Hematopoietic multipotent progenitor cell treated with erythropoietin and hydrocortisone succinate and interleukin-3 and kit ligand, for 8 days (in vitro differentiated cells): ENCODE measurements at regions not wholly inside any gene's neighbourhood (a gene's known extent, or its start where the extent isn't known, plus 50 kb on each side); places are given as distances from the start of the nearest gene placed in this dataset.
"Not testable (repeated sequence)": the region's sequence is repeated elsewhere in the genome, so short reads cannot be mapped to it uniquely, and the experiment has no call there.

Experiments used
- DNase-seq: peaks from one replicate; pipeline ENCODE4 v3.0.0-alpha.2; 2015

DNA sequence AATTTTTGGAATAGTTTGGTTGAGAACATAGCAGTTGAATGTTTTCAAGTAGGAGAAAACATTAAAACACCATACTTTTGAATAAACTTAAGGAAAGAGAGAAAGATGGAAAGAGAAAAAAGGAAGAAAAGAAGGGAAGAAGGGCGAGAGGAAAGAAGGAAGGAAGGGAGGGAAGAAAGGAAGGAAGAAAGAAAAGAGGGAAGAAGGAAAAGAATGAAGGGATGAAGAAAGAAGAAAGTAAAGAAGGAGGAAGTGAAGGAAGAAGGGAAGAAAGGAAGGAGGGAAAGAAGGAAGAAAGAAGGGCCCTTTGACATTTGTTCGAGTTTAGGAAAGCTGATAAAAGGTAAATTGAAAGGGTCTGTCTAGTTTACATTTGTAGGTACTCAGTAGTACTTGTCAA lies 482.7 kb downstream of the SIPA1L2 start:
- DNase-seq, result no peak

DNA sequence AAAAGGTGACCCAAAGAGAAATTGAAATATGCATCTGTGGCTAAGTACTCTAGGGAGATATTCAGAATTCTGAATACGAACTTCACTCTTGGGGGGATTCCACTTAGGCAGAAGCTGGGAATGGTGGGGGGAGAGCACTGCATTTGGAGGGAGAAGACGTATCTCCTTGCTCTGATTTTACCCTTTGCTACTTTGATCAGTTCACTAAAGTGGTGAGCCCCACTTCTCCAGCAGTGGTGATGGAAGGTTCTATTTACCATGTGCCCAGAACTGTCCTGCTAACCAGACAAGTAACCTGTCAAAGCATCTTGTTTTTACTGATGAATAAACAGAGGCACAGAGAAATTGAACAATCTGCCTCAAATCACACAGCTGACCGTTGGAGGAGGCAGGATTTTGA lies 483.4 kb downstream of the SIPA1L2 start:
- no peak for DNase-seq

DNA sequence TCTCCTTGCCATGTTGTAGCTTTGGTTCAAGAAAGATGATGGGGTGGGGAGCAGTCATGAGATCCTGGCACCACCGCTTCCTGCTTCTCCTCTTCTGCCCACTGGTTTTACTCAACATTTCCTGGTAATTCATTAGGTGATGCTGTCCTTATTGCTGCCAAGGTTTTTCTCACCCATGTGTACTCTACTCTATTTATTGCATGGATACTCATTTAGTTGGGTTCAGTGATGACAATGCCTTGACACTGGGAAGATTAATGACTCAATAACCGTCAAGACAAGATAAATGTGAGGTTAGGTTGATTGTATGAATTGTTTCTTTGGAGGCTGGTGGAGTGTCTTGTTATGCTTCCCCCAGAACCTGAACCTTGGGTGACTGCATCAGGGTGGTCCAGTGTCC lies 484.2 kb downstream of the SIPA1L2 start:
- DNase-seq, result no peak

DNA sequence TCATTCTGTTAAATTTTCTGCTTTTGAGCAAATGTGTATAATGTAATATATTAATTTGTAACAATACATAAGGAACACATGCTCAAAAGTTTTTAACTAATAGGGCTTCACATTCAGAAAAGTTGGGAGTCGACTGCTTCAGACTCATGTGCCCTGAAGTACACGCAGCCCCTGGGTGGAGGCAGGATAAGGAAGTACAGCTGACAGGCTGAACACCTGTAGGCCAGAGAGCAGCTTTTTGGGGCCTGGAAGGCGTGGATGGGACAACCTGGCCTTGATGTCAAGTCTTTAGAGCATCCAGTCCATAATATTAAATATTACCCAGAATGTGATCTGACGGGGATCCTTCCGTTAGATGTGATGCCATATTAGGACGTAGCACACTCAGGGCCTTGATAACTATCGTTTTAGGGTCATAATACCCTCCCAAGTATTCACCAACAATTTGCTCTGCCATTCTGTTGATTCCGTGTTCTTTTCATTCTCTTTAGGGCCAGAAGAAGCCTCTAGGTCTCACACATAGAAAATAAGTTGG lies 485.2 kb downstream of the SIPA1L2 start:
- DNase-seq, result no peak

DNA sequence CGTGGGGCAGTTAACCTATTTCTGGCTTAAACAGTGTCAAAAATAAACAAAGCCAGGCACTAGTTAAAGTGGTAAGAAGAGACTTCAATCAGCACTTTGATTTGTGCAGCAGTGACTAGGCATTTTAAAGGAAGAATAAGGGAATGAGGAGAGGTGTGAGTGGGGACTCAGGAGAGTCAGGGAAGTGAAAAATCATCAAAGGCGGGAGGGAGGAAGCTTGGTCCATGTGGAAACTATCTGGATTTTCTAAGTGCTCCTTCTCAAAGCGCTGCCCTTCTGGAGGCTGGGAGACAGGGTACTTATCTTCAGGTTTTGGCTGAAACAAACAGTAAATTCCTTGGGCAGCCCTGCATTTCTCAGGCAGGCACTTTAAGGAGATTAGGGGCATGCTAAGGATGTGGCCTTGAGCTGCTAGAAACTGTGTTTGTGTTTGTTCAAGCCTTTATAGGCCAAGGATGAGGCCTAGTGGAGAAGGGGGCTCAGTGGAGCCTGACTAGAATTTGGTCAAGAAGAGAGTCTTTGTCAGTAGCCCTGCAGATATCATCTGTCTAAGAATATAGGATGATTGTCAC lies 486.5 kb downstream of the SIPA1L2 start:
- no peak for DNase-seq

DNA sequence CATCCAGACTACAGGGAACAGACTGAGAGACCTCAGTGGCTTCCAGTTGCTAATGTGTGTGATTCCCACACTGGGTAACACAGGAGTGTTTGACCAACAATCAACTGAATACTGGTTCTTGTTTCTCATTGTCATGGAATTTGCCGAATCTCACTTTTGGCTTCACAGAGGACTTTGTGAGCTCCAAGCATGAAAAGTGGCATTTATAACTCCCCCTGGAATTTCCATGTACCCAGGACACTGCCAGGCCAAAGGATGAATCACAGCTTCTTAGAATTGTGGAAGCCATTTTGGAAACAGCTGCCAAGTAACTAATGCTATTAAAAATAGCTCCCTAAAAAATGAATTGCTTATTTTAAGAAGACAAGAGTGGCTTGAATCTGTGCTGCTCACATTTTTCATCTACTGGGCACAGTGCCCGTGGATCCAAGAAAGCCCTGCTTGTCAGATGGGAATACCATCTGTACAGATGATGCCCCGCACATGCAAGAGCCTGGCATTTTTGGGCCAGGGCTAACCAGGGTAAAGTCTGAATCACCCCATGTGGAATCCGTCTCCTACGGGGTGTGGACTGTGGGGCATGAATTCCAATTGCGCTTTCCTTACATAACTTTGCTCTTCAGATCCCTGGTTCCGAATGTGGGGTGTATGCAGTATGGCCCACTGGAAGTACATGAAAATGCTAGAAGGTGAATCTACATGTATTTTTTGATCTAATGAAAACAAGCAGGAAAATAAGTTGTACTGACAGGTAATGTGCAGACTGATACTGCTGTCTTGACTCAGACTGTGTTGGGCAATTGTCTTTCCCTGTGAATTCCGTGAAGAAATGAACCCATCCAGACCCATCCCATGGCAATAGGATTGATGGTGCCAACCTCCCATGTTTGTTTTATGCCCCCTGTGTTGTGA lies 487.3 kb downstream of the SIPA1L2 start:
- no peak for DNase-seq

DNA sequence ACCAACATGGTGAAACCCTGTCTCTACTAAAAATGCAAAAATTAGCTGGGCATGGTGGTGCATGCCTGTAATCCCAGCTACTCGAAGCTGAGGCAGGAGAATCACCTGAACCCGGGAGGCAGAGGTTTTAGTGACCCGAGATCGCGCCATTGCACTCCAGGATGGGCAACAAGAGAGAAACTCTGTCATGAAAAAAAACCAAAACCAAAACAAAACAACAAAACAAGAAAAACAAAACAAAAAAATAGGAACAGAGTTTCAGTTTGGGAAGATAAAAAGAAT lies 488.8 kb downstream of the SIPA1L2 start:
- not testable (repeated sequence) for DNase-seq

DNA sequence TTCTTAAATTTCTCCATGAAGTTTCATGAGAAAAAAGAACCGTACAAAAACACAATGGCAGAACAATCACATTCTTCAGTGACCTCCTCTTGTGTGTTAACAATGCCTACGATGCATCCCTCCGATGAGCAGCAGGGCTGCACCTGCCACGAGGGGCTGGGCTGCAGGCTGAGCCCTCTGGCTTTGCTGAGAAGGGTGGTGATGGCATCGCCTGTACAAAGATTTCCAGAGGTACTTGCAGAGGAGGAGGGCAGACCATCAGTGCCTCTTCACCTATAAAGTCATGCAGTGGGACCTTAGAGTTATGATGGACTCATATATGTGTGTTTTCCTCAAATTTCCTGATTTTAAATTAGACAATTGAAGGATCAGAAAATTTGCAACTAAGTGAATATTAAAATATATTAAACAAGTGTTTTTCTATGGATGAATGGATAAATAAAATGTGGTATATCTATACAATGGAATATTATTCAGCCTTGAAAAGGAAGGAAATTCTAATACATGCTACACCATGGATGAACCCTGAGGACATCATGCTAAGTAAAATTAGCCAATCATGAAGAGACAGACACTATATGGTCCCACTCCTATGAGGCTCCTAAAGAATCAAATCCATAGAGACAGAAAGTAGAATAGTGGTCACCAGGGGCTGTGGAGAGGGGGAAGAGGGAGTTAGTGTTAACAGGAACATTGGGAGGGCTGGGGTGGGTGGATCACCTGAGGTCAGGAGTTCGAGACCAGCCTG lies 489.3 kb downstream of the SIPA1L2 start:
- DNase-seq, result no peak

DNA sequence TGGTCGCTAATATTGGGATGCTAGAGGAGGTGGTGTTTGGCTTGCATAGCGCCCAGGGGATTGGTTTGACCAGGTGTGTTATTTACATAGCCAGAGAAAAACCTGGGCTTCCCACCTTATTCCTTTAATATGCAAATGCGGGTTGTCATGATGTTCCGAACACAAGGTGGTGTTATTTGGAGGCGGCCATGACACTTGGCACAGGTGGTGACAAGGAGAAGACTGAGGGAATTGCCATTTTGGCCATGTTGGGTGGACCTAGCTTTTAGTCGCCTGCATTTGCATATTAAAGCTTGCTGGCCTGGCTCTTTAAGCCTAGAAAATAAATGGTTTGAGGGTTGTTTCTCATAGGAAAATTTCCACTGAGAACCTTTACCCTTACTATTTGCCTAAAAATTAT lies 490.5 kb downstream of the SIPA1L2 start:
- DNase-seq, result no peak

DNA sequence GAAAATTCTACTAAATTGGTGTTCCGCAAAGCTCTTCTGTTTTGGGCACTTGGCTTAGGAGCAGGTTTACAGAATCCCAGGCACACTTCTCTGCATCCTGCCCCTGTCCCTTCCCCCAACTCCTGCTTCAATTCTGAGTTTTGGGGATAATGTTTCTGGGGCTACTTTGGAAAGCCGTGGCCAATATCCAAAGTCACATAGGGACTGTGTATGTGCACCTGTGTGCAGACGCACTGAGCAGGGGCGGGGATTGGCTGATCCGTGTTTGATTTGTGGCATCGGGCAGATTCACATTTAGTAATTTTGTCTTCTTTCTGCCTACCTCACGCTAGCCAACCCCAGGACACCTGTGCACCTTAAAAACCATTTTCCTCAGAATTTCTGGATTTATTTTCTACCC lies 491.9 kb downstream of the SIPA1L2 start:
- no peak for DNase-seq

DNA sequence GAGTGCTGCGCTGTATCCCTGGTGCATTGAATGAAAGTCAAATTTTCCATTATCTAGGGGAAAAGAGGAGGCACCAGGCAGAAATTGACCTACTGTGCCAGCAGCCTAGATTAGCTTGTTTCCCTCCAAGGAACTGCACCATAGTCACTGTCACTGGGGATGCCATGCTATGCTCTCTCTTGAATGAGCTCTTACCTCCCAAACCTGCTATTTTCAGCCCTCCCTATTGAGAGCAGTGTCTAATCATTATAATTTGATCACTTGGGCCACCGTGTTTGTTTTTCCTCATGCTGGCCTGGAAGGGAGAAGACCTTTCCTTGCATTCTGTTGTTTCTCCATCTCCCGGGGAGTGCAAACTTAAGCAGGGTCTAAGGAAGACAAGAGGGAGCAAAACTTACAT lies 492.9 kb downstream of the SIPA1L2 start:
- DNase-seq, result no peak

DNA sequence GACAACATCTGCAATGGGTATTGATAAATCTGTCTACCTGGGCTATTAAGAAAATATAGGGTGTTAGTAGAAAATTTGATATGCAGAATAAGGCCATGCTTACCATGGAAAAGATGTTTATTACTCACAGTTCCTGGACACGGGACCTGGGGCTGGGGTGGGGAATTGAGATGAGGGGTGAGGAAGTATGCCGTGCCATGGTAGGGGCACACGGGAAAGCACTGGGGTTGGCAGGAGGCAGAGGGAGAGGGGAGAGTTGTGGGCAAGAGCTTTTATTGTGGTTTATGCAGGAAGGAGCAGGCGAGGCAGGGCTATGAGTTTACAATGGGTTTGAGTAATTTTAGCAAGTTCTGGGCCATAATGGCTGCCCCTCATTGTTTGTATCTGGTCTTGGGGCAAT lies 493.8 kb downstream of the SIPA1L2 start:
- no peak for DNase-seq

DNA sequence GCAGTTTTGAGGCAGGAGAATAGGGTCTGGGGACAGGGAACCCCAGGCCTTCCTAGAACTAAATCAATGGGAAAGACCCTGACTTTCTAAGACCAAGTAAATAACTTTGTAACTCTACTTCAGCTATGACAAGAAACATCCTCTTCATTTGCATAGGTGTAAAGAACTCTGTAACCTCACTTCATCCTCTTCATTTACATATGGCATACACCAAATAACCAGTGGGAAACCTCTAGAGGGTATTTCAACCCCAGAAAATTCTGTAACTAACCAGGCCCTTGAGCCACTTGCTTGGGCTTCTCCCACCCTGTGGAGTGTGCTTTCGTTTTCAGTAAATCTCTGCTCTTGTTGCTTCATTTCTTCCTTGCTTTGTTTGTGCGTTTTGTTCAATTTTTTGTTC lies 495.6 kb downstream of the SIPA1L2 start:
- no peak for DNase-seq

DNA sequence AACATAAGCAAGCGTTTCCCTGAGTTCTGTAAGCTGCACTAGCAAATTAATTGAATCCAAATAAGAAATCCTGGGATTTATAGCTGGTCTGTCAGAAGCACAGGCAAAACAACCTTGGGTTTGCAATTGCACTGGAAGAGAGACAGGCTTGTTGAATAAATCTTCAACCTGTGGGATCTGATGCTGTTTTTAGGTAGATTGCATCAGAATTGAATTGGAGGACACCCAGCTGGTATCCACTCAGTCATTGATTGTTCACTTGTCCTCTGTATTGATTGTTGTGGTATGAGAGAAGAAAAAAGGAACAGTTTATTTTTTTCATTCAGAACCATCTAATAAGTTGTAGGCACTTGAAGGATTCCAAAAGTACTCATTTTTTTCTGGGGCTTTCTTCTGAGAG lies 497.4 kb downstream of the SIPA1L2 start:
- no peak for DNase-seq

DNA sequence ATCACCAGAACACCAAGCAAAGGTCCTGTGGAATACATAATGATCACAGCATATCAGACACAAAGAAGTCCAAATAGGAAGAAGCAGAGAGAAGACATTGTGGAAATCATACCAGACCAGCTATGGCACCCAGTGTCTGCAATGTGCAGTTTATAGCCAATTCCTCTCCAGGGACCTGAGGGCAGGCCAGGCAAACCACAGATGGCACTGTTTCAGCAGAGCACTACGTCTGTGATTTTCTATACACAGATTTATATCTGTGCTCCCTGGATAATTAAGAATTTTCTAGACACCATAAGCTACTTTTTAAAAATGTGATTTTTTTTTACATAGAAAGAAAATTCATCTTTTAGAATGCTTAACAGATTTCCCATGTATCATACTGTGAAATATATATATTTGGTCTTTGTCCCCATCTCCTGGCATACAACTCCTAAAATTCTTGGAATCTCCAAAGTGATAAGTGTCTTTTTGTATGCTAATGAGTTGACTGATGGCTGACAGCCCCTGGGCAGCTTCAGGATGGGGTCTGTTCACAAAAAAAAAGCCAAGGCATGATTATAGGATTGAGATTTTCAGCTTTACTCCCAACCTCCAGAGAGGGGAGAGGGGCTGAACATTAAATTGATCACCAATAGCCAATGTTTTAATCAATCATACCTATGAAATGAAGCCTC lies 498.1 kb downstream of the SIPA1L2 start:
- DNase-seq, result no peak

DNA sequence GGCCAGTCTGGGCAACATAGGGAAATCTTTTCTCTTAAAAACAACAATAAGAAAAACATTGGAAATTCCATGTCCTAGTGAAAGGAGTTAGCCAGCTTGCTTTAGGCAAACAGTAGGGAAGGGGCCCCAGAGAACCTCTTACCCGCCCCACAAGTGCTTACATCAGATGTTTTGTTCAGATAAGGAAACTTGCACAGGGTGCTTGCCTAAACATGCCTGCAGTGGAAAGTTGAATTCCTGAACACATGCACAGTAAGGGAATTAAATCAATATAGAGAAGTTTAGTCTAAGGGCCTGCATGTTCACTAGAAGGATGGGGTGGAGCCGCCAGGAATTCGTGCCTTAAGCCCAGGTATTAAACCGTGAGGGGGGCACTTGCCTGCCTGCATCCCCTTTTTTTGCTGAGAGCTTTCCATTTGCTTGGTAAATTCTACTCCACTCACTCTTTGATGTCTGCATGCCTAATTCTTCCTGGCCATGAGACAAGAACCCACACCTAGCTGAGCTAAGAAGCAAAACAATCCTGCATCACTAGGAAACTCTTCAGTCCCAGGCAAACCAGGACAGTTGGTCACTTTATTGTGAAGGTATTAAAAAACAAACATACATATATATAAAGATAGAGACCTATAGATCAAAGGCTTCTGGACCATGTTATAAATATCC lies 499.0 kb downstream of the SIPA1L2 start:
- no peak for DNase-seq

DNA sequence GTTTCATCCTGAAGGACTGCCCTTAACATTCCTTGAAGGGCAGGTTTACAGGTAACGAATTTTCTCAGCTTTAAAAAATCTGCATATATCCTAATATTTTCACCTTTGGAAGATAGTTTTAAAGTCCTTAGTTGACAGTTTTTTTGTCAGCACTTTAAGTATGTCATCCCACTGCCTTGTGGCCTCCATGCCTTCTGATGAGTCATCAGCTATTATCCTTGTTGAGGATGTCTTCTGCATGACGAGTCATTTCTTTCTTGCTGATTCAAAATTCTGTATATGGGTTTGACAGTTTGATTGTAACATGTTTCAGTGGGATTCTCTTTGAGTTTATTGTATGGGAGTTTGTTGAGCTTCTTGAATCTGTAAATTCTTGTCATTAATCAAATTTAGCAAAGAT lies 500.6 kb downstream of the DISC1 start:
- no peak for DNase-seq

DNA sequence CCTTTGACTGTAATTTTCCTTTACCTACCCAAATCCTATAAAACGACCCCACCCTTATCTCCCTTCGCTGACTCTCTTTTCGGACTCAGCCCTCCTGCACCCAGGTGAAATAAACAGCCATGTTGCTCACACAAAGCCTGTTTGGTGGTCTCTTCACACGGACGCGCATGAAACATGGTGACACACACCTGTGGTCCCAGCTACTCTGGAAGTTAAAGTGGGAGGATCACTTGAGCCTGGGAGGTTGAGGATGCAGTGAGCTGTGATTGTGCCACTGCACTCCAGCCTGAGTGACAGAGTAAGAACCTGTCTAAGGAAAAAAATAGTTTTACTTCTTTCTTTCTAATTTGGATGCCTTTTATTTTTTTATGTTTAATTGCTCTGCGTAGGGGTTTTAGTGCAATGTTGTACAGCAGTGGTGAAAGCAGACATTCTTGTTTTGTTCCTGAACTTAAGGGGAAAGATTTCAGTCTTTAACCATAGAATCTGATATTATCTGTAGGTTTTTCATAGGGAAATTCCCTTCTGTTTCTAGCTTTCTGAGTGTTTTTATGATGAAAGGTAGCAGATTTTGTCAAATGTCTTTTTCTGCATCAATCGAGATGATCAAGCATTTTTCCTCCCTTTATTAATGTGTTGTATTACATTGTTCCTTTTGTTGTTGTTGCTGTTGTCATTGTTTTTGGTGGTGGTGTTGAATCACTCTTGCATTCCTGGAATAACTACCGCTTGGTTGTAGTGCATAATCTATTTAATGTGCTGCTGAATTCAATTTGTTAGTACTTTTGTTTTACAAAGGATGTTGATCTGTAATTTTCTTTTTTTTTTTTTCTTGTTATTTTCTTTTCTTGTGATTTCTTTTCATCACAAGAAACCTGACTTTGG lies 497.4 kb downstream of the DISC1 start:
- DNase-seq, result no peak

DNA sequence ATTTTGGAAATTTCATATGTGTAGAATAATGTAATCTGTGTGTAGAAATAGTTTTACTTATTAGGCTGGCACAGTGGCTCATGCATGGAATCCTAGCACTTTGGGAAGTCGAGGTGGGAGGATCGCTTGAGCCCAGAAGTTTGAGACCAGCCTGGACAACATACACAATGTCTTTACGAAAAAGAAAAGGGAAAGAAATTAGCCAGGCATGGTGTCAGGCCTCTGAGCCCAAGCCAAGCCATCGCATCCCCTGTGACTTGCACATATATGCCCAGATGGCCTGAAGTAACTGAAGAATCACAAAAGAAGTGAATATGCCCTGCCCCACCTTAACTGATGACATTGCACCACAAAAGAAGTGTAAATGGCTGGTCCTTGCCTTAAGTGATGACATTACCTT lies 491.3 kb downstream of the DISC1 start:
- not testable (repeated sequence) for DNase-seq

DNA sequence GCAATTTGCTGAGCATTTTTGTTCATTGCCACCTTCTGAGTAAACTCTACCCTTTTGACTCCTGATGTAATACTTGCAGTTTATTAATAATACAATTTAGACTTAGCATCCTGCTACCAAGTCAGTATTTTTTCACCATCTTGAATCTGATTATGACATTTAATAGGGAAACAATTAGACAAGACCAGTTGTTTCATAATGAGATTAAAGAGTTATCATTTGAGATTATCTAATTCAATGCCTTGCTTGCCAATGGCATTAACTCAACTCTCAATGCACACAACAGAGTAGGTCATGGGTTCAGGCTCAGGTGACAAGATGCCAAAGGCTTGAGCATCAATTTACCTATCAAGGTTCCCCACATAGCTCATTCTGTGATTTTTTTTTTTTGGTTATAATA lies 488.4 kb downstream of the DISC1 start:
- DNase-seq, result no peak

DNA sequence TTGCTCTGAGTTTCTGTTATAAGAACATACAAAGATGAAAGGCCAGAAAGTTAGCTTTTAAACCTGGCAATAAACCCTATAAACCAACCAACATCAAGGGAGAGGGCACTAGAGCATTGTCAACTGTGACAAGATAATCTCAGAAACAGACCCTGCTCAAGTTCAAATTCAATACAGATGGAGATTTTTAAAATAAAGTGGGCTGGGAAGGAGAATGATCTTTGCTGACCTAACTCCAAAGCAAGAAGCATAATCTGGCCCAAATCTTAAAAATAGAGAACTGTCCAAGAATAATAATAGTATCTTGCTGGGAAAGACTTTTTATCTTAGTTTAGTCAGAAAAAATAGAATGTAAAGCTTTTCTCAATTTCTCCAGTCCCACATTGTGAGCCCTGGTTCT lies 485.5 kb downstream of the DISC1 start:
- no peak for DNase-seq

DNA sequence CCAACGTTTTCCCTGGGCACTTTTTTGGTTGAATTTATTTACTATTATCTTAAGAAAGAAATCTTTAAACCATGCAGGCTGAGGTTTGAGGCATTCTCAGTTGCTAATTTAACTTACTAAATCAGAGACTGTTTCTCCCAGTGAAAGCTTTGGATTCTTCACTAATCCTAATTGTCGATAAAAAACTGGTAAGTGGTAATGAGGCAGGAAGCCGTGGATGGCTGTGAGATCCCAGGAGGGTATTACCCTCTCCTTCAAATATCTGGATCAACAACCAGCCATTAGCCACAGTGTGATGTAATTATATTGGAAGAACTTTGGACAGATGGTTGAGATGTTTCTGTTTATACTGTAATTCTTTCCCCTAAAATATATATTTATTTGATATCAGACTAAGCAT lies 485.0 kb downstream of the DISC1 start:
- no peak for DNase-seq
